DMS 273 (cell line): ENCODE measurements at regions not wholly inside any gene's neighbourhood (a gene's known extent, or its start where the extent isn't known, plus 50 kb on each side); places are given as distances from the start of the nearest gene placed in this dataset.
"Not testable (repeated sequence)": the region's sequence is repeated elsewhere in the genome, so short reads cannot be mapped to it uniquely, and the experiment has no call there.

ENCODE experiments used
- DNase-seq: peaks from one replicate; lab custom pipeline; 2025; ENCODE audit not compliant: unreplicated experiment; lab: John Stamatoyannopoulos, UW

DNA sequence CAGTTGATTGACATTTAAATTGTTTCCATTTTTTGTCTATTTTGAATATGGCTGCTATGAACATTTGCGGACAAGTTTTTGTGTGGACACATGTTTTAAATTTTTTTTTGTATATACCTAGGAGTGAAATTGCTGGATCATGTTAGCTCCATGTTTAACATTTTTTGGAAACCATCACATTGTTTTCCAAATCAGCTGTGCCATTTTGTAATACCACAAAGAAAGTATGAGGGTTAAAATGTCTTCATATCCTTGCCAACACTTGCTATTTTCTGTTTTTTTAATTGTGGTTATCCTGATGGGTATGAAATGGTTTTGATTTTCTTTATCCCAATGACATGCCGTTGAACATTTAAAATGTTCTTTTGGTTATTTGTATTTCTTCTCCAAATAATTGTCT lies 52.1 kb downstream of the CARTPT start:
- DNase-seq: no peak

DNA sequence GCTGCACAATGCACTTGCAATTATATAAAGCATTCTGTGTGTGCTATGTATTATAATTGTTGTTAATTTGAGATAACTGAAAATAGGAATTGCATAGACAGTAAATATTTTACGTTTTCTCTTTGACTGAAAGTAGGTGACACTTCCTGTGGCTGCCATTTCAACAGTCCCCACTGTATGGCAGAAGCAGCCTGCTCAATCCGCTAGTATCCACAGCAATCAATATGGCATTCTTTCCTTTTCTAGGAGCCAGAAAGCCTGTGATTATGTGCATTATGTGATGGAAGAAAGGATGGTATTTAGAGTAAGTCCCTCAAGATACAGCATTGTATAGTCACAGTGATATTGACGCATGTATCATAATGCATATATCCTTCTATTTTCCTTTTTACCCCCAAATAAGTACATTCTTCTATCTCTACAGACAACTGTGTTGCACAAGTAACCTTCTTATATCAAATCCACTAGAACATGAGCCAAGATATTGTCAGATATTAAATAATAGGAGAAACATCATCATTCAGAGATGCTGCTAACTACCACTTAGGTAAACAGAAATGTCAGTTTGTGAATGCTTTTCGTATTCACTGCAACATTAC lies 59.7 kb downstream of the CARTPT start:
- peak; percentile 54 for DNase-seq

DNA sequence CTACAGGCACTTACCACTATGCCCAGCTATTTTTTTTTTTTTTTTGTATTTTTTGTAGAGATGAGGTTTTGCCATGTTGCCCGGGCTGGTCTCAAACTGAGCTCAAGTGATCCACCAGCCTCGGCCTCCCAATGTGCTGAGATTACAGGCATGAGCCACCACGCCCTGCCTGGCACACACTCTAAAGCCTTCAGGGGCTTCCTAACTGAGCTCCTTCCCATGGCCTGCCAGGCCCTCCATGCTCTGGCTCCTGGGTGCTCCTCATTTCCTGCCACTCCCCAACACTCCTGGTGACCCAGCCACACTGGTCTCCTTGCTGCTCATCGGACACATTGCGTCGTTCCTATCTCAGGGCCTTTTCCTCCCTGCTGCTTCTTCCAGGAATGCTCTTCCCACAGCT lies 61.5 kb downstream of the CARTPT start:
- no peak for DNase-seq

DNA sequence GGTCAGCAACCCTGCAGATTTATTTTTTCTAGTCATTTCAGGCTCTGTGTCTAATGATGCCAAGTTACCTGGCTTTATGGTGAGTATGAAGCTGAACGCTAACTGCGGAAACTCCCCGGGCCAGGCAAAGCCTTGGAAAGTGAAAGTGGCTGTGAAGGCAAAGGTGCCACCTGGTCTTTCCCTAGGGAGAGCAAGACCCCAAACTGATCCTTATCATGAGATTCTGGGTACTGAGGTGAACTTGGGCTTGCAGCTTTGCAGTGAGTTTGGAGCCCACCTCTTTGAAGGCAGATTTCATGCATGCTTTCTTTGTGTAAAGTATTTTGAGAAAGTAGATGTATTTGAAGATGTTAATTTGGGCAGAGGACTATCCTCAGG lies 63.3 kb downstream of the CARTPT start:
- DNase-seq: no peak

DNA sequence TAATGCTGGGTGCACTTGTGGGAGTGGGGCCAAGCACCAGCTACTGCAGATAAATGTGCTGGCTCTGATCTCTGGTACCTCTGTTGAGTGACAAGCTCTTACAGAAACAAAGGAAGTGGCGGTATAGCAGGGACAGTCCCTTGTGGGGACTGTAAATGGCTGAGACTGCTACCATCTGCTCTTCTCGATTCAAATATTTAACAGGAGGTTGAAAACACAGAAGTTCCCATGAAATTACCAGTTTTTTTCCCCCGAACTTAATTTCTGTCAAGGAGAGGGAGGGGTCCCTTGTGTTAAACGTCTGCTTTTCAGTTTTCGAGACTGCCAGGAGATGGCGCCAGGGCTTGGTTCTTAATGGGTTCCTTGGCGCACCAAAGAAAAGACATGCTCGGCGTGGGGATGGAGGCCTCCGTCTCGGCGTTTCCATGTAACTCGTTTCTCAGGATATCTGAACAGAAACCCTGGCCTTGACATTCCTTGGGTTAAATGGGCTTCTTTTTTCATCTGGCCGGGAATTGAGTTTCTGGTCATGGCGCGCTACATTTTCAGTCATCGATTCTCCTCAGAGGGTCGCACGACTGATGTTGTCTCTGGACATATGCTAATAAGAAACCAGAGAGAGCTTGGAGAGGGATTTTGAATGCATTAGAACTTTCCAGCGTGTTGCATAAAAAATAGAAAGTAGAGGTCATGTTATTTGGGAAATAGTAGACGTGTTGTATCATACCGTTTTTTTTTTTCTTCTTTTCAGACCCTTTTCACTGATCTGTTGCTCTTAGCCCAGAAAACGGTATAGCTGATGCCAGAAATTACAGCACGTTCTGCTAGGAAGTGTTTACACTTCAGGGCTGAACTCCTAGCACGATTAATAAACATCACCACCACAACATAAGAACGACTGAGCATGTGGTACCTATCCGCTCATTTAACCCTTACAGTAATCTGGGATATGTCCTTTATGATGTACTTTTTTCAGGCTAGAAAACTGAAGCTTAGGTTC lies 64.0 kb downstream of the CARTPT start:
- peak; percentile 93 for DNase-seq

DNA sequence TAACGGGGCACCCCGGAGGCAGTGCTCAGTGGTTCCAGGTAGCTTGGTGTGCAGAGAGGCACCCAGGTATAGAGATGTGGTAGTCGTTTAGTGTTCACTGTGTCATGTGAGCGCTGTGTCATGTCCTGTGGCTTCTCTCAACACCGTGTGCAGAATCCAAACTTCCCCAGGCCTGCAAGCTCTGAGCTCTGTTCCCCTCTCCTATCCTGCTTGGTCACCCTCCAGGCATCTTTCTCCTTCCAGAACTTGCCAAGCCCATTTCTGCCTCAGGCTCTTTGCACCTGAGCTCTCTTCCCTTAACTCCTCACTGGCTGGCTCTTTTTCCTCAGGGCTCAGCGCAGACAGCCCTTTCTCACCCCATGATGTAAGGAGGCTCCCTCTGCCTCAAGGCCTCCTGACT lies 64.8 kb downstream of the CARTPT start:
- DNase-seq: no peak

DNA sequence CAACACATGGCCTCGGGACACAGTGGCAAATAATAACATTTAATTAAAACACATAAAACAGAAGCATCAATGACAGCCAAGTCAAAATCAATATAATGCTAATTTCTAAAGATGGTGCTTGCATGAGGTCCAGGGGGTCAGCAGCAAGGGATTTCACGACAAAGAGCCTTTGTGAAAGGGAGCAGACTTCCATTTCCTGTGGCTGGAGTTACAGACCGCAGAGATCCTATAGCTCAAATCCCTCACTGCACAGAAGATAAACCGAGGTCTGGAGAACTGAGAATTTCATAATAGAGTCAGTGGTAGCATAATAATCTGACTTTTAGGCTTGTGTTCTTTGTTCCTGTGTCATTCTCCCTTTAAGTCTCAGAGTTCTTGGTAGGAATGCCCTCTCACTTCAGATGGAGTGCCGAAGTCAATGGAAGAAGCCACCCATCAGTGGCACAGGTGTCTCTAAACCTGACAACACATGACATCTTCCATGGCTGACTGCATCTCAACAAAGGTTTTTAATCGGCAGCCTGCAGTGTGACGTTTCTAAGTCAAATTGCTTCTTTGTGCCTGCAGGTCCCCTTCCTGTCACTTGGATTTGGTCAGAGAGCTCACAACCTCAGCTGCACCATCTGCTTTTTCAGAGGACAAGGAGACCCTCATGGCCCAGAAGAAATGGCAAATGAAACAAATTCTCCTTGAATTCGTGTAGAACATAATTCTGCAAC lies 67.4 kb downstream of the CARTPT start:
- DNase-seq: no peak

DNA sequence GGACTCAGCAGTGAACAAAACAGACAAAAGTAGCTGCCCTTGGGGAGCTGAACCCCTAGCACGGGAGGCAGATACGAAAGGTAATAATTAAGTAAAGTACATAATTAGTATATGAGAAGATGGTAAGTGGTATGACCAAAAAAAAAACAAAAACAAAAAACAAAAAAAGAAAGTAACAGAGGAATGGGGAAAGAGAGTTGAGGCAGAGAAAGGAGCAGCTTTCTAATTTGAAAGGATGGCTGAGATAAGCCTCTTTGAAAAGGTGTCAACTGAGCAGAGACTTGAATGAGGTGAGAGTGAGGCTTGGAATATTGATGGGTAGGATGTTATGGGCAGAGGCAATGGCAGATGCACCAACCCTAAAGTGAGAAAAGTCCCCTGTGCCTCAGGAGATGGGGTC lies 69.7 kb downstream of the CARTPT start:
- DNase-seq: no peak

DNA sequence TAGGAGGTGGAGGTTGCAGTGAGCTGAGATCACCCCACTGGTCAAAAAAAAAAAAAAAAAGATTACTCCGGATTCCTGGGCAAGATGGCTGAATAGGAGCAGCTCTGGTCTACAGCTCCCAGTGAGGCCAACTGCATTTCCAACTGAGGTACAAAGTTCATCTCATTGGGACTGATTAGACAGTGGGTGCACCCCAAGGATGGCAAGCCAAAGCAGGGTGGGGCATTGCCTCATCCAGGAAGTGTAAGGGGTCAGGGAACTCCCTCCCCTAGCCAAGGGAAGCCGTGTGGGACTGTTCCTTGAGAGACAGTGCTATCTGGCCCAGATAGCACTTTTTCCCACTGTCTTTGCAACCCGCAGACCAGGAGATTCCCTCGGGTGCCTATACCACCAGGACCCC lies 70.7 kb downstream of the CARTPT start:
- no peak for DNase-seq

DNA sequence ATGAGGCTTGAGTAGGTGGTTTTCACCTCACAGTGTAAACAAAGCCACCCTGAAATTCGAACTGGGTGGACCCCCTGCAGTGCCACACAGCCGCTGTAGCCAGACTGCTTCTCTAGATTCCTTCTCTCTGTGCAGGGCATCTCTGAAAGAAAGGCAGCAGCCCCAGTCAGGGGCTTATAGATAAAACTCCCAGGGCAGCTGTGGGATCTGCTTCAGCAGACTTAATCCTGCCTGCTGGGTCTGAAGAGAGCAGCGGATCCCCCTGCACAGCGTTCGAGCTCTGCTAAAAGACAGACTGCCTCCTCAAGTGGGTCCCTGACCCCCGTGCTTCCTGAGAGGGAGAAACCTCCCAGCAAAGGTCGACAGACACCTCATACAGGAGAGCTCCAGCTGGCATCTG lies 71.4 kb downstream of the CARTPT start:
- DNase-seq: no peak

DNA sequence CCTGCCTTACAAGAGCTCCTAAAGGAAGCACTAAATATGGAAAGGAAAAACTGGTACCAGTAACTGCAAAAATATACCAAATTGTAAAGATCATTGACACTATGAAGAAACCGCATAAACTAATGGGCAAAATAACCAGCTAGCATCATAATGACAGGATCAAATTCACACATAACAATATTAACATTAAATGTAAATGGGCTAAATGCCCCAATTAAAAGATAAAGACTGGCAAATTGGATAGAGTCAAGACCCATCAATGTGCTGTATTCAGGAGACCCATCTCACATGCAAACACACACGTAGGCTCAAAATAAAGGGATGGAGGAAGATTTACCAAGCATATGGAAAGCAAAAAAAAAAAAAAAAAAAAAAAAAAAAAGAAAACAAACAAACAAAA lies 73.0 kb downstream of the CARTPT start:
- not testable (repeated sequence) for DNase-seq

DNA sequence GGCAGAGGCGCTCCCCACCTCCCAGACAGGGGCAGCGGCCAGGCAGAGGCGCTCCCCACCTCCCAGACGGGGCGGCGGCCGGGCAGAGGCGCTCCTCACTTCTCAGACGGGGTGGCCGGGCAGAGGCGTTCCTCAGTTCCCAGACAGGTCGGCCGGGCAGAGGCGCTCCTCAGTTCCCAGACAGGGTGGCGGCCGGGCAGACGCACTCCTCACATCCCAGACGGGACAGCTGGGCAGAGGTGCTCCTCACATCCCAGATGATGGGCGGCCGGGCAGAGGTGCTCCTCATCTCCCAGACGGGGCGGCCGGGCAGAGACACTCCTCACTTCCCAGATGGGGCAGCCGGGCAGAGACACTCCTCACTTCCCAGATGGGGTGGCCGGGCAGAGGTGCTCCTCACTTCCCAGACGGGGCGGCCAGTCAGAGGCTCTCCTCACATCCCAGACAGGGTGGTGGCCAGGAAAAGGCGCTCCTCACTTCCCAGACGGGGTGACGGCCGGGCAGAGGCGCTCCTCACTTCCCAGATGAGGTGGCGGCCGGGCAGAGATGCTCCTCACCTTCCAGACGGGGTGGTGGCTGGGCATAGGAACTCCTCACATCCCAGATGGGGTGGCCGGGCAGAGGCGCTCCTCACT lies 75.1 kb downstream of the CARTPT start:
- no peak for DNase-seq

DNA sequence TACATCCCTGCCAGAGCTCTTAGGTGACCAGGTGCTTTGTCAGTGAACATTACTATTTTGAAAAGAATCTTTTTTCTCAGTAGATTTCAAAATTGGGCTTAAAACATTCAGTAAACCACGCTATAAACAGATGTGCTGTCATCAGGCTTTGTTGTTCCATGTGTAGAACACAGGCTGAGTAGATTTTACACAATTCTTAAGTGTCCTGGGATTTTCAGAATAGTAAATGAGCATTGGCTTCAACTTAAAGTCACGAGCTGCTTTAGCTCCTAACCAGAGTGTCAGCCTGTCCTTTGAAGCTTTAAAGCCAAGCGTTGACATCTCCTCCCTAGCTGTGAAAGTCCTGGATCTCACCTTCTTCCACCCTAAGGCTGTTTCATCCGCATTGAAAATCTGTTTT lies 83.6 kb downstream of the CARTPT start:
- DNase-seq: no peak

DNA sequence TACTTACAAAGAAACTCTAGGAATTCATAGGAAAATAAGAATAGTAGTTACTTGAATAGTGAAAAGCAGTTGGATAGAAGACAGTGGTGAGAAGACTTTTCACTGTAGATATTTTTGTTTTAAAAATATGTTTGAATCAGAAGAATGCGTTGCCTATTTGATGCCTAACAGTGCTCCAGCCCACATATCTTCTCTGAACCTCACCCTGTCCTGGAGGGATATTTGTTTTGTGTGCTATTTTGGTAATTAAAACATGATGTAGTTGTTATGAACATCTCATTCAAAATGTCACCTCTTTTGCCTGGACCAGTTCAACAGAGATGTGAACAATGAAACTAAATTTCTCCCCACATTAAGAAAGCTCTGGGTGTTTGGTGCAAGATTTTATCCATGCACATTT lies 87.6 kb downstream of the CARTPT start:
- DNase-seq: no peak

DNA sequence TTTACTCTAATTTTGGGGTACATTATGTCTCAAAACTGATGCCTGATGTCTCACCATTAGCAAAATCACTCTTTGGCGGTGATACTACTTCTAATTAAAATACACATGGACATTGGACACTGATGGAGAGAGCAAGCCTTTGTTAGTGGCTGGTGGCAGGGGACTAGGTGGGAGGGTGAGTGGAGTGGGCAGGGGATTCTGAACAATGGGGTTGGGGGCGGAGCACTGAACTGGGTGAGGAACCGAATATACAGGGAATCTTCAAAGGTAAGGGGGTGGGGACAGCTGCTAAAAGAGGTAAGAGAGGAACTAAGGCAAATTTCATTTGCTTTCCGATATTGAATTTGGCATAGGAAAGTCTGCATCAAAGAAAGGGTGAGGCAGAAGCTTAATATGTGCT lies 88.8 kb downstream of the CARTPT start:
- DNase-seq: no peak

DNA sequence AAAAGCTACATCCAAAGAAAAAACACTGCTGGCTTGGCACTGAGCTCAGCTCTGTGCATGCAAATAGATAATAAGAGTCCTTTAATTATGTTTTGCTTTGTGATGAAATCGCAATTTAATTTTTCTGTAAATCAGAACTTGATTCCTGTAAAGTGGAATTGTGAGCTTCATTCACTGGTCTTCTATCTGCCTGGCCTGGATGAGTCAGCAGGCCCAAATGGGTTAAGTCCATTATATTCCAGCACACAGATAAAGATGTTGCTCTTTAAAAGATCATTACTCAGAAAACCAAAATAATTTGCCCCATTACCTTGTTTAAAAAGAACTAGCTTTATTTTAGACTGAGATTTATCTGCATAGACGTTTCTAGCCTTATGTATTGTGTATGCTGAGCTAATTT lies 90.4 kb downstream of the CARTPT start:
- DNase-seq: no peak

DNA sequence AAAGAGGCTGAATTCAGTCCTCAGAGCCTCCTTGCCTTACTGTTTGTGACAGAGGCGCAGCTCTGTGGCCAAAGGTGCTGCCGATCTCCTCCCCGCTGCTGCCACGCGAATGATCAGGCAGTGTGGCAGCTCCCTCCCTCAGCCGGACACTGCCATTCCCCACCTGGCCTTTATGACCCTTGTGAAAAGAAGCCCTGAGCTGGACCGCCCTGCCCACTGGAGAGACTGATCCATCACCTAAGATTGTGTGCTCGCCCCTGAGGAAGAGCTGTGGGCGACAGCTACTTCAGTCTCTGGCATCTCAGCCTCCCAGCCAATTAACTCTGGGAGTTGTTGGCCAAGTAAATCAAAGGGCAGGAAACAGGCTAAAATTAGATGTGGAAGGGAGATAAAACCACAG lies 90.9 kb downstream of the CARTPT start:
- no peak for DNase-seq

DNA sequence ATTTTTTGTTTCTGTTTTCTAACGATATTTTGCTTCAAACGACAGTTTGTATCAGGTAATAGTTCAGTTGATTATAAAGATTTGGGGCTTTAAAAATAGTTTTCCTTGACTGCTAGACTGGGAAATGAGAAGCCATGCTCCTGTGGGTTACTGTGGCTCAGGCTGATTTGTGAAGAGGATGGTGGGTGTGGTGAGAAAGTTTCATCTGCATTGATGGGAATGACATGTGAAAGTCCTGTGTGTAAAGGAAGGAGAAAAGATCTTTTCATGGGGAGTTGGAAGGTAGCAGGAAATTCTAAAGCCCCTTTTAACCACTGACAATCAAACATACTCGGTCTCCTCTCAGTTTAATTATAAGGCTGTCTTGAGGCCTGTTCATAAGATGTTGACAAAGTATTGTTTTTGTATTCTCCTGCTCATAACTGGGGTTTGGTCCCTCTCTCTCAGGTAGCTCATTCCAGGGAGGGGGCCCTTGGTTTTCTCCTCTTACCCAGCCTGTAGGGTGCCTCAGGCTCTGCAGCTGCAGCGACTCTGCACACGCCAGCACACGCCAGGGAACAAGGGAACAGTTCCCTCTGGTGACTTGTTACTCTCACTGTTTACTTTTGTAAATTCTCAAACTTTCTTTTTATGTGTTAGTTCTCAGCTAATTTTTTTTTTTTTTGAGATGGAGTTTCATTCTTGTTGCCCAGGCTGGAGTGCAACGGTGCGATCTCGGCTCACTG lies 91.6 kb downstream of the CARTPT start:
- no peak for DNase-seq

DNA sequence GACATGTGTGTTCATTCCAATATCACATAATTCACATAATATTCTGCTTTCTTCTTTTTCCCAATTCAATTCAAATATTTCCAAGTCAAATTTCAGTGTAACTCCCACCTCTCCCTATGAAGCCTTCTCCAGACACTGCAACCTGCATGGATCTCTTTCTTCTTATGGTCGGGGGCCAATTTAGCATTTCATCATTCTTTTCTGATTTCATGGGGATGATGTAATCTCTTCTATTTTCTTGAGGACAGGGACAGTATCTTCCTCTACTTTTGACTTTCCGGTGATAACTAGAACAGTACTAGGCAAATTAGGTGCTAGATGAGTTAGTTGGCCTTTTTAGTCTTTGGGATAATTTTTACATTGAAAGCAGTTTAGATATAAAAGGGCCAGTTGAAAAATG lies 92.7 kb downstream of the CARTPT start:
- DNase-seq: no peak

DNA sequence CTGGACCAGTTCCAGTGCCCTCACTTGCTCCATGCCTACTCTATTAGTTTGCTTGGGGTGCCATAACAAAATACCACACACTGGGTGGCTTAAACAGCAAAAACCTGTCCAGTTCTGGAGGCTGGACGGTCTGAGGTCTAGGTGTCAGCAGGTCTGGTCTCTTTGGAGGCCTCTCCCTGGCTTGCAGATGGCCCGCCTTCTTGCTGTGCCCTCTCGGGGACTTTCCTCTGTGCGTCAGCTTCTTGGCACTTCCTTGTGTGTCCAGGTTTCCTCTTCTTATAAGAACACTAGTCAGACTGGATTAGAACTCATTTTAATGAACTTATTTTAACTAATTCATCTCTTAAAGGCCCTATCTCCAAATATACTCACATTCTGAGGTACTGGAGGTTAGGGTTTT lies 97.2 kb downstream of the CARTPT start:
- no peak for DNase-seq

DNA sequence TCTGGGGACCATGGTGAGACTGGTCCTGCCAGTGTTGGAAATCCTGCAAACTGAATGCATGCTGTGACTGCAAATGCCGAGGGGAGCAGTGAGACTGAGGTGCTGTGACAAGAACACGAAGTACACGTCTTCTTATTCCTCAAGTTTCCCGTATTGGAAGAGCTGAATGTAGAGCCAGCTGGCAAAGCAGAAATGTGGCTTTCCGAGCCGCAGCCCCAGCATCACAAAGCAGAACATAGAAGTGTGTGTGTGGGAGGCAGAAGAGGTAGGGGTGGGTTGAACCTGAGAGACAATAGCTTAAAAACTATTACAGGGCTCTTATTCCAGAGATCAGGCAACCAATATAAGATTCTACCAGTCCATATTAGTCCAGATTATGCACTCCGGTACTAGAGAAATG lies 98.8 kb downstream of the CARTPT start:
- no peak for DNase-seq
